Stimulated activated CD8-positive, alpha-beta memory T cell treated with anti-CD3 and anti-CD28 coated beads, Interleukin-4, amount 100 ng/mL, for 48 hours (primary cell): ENCODE measurements at regions not wholly inside any gene's neighbourhood (a gene's known extent, or its start where the extent isn't known, plus 50 kb on each side); places are given as distances from the start of the nearest gene placed in this dataset.

ENCODE experiments used
- DNase-seq: peaks from one replicate; pipeline ENCODE4 v3.0.0-alpha.2; 2020

DNA sequence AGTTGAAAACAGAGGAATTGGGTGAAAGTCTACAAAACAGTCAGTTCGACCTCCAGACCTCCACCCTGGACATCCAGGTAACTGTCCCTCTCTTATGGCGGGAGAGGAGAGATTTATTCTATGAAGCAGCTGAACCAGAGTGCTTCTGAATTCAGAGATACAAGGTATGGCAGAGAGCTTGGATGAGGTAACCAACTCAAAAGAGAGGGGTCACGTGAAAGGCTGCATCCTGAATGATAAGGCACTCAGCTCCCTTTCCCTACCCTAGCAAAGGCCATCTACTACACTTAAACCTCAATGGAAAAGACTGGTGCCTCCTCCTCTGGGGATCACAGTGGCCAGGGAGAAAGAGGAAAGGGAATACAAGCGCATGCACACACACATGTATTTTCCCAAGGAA is 88.4 kb upstream of the KCNA3 start:
- DNase-seq, result no peak

DNA sequence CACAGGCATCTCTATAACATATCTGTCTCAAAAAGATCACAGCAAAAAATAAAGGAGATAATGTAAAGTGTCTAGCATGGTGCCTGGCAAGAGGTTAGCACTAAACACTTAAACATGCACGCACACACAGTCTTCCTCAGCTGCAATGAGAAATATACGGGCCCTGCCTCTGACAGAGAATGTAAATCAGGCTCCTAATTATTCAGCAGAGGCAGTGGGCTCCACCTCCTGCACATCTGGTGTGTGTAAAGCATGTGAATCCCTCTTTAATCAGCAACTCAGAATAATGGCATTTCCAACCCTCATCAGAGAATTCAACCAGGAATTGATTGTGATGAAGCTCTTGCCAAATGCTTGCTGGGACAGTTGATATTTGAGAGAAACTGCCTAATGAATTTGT is 85.6 kb upstream of the KCNA3 start:
- no peak for DNase-seq

DNA sequence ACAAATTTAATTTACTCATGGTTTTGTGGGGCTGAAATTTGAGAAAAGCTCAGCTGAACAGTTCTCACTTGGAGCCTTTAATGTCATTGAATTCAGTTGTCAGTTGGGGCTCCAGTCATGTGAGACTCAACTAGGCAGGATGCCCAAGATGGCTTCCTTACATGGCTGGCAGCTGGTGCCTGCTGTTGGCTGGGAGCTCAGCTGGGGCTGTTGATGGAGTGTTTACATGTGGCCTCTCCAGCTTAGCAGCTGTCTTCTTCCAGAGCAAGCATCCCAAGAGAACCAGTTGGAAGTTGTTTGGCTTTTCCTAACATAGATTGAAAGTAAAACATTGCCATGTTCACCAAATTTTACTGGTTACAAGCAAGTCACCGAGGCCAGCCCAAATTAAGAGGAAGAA is 81.8 kb upstream of the KCNA3 start:
- DNase-seq, result no peak

DNA sequence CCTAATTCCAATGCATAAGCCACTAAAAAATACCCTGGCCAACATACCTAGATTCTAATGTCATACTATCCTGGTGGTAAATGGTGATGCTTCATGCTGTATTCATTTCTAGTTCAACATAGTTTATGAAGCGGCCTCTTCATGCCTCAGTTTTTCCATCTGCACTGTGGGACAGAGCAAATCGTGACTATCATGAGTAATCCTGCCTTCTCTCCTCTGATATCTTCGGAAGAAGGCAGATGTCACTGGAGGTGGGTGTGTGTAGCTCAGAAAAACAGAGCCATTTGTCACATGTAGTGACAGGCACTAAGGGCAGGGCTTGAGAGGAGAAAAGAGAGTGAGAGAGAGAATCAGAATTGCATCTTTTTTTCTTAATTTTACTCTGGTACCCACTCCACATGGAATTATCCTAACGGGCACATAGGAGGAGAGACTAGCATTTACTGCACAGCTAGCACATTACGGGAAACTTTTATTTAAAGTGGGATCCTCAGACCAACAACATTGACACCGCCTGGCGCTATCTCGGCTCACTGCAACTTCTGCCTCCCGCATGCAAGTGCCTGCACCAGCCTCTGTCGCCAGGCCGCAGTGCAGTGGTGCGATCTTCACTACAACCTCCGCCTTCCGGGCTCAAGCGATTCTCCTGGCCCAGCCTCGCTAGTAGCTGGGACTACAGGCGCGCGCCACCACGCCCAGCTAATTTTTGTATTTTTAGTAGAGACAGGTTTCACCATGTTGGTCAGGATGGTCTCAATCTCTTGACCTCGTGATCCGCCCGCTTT is 78.4 kb upstream of the KCNA3 start:
- DNase-seq, result no peak

DNA sequence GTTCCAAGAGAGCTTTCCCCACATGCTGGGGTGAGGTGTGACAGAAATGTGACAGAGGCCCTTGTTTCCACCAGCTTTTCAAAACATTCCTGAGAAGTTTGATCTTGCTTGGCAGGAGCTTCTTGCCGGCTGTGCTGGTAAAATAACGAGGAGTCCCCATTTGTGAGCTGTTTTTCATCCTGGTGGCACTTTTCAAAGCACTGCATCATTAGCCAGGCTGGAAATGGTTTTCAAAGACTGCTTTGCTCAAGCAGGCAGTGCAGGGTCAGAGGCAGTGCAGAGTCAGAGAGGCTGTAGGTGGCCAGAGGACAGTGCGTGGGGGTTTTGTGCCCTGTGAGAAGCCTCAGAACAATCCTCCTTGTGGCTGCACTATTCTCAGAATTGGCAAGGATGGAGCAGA is 75.8 kb upstream of the KCNA3 start:
- DNase-seq, result no peak

DNA sequence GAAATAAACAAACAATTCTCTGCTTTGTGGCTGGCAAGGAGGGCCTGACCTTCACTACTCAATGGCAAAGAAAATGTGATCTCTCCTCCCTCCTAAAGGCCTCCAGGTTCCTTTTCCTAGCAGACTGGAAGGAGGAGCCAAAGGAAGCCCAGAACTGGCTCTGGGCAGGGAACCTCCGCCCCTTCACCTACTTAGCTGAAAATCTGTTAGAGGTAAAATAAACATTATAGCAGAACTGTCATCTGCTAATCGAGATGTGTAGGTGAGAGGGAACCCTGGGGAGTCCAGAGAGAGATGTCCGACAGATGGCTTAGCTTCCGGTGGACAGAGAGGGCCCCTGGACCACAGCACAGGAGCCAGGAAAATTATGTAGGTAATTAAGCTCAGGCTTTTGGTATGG is 75.2 kb upstream of the KCNA3 start:
- no peak for DNase-seq

DNA sequence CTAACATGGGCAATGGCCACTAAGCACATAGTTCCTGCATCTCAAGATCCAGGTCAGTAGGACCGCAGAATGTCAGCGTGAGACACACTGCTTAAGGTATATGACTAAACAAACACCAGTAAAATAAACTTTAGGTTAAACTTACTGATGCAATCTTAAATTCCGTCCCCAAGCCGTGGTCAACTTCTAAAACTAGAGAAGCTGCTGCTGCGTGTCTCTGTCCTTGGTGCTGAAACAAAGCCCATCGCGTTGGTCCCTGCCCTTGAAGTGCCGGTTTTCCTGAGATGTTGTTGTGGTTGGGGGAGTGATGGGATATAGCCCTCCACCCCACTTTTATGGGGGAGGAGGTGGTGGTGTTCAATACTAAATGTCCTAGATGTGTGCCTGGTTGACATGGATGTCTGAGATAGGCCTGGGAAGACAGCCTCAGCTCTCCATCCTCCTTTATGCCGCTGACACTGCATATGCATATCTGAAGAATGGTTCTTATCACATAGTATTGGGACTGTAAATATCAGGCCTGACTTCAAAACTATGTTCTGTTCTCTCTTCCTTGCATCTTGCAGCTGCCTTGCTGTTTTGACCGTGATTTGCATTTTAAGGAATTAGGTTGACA is 72.0 kb upstream of the KCNA3 start:
- peak; percentile 73 for DNase-seq

DNA sequence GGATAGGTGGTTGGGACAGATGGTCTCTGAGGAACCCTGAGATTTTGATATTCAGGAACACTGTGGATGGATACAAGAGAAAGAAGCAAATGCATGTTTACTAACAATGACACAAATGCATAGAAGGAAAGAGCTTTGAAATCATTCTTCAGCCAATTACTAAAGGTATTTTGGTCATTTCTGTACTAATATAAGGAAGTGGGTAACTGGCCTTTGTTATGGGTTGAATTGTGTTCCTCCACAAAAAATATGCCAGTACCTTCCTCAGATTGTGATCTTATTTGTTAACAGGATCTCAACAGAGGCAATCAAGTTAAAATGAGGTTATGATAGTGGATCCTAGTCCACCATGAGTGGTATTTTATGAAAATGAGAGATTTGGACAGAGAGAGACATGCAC is 68.7 kb upstream of the KCNA3 start:
- no peak for DNase-seq

DNA sequence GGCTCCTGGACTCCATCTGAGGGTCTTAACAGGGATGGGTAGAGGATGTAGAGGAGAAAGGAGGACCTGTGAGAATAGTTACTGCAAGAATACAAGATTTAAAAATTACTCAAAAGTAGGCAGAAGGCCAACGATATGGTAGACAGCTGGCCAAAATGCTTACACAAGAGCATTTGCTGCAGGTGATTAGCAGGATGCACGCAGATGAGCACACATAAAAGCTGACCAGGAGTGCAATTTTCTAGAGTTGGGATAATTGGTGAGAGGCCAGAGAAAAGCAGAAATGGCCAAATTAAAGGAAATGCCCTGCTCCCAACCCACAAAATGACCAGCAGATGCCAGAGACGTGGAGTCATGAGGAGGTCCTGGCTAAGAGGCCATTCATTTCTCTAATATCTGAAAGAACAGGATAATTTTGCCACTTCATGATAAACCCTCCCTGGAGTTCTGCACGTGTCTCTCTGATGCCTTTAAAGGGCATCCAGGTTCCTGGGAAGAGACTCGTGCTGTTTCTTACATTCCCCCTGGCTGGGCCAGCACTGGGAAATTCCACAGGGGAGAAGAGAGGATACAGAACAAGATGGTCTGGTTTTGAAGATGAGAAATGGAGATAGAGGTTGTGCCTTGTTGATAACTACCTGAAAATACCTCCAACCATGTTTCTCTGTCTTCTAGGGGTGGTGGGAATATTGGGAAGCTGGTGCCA is 62.3 kb upstream of the KCNA3 start:
- DNase-seq, result no peak

DNA sequence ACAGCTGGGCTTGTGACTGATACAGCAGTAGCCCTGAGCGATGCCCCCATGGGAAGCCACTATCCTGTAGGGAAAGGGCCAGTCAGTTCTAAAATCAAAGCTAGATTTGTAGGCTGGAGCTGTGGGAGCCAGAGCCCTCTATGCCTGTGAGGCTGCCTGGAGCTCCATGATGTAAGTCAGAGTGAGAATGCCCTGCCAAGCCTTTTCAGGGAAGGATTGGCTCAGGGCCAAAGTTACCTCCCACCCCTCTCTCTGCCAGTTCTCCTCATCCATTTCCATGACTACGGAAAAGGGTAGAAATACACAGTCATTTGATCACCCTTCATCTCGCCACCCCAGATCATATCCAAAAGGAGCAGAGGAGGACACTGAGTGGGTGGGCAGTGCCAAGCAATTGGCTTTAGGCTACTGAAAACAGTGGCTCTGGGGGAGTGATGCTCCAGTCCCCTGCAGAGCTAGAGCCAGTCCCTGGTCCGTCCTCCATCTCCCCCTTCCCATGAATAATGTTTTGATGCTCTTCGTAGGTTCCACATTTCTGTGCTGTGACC is 59.5 kb upstream of the KCNA3 start:
- no peak for DNase-seq

DNA sequence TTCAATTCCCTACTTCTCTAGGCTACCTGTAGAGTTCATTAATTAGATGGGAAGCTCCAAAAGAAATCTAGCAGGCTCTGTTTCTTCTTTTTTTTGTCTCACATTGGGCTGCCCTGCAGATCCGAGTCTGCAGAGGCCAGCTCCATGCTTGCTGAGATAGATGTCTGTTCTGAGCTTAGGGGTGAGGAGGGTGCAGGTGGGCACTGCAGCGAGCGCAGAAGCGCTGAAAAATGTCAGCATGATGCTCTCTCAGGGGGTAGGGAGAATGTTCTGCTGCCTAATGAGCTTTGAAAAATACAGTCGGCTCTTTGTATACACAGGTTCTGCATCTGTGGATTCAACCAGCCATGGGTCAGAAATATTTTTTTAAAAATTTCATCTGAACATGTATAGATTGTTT is 56.8 kb upstream of the KCNA3 start:
- DNase-seq, result no peak

DNA sequence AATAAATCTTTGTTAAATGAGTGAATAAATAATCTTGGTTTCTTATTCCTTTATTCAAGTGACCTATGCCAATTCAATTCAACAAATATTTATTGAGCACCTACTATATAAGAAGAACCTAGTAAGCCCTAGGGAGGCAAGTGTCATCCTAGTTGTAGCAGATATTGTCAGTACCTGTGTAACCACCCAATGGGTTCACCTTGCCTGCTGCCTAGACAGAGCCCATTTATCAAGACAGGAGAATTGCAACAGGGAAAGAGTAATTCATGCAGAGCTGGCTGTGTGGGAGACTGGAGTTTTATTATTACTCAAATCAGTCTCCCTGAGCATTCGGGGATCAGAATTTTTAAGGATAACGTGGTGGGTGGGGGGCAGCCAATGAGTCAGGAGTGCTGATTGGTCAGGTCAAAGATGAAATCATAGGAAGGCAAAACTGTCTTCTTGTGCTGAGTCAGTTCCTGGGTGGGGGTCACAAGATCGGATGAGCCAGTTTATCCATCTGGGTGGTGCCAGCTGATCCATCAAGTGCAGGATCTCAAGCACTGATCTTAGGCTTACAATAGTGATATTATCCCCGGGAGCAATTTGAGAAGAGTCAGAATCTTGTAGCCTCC is 53.8 kb upstream of the KCNA3 start:
- DNase-seq, result no peak

DNA sequence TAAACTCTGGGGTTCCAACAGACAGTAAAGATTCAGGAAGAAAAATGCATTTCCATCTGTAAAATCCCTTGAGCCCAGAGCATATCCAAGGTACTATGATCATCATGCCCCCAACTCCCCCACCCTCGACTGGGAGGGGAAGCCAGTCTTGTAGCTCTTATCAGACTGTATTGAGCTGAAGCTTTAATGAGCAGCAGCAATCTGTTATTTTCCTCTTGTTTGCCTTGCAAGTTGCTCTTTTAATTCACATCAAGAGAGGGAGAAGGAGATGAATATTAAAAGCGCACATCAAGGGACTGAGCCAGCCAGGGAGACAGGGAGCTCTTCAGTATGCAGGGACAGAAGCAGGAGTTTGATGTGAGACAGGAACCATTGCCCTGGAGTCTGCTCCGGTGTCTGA is 52.5 kb upstream of the KCNA3 start:
- DNase-seq, result no peak

DNA sequence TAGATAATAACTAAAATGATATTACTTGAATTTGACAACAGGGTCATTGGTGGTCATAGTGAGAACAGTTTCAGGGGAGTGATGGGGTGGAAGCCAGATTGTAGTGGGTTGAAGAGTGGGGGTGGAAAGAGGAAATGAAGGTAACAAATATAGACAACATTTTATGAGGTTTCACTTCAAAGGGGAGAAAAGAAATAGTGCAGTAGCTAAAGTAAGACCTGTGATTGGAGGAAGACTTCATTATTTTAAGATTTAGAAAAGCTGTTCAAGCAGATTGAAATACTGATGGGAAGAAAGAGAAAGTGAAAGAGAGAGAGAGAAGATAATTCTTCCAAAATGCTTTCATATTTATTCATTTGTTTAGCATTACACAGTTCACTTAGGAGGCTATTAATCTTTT is 52.0 kb upstream of the KCNA3 start:
- DNase-seq, result no peak
